GM12874 (cell line): ENCODE measurements at regions not wholly inside any gene's neighbourhood (a gene's known extent, or its start where the extent isn't known, plus 50 kb on each side); places are given as distances from the start of the nearest gene placed in this dataset.

Experiments
- CTCF ChIP-seq: IDR thresholded peaks from 2 replicates; pipeline ENCODE4 v1.5.1; 2011; ENCODE audit warnings: low read depth, mild to moderate bottlenecking, control low read depth, low read length, moderate library complexity; ENCODE audit not compliant: insufficient read depth

- no peak for TF ChIP-seq CTCF
These were observed 481.0 kb downstream of the SOX6 start for GRCh38 chr11:15875393-15875792.

GRCh38 chr11:15875943-15876342 is 480.4 kb downstream of the SOX6 start:
- TF ChIP-seq CTCF = no peak

GRCh38 chr11:15878756-15879155 is 477.6 kb downstream of the SOX6 start:
- TF ChIP-seq CTCF = no peak

- TF ChIP-seq CTCF = no peak
These were observed 476.1 kb downstream of the SOX6 start for GRCh38 chr11:15880291-15880690.

GRCh38 chr11:15882876-15883454 is 473.4 kb downstream of the SOX6 start:
- TF ChIP-seq CTCF = no peak

GRCh38 chr11:15883455-15883920 is 472.9 kb downstream of the SOX6 start:
- TF ChIP-seq CTCF = no peak

GRCh38 chr11:15884141-15884540 is 472.2 kb downstream of the SOX6 start:
- TF ChIP-seq CTCF = no peak
